Loucy (cell line): ENCODE measurements at regions not wholly inside any gene's neighbourhood (a gene's known extent, or its start where the extent isn't known, plus 50 kb on each side); places are given as distances from the start of the nearest gene placed in this dataset.

Experiments used
- H2AFZ ChIP-seq: fragments of 200-600 bp; sonication (generic); 2 replicates; pipeline ENCODE4 v1.6.0; 2016; ENCODE audit warnings: antibody characterized with exemption, mild to moderate bottlenecking, low read length, moderate library complexity
- H3F3A ChIP-seq: fragments of 200-600 bp; 2 replicates; pipeline ENCODE4 v1.6.0; 2016; ENCODE audit warnings: antibody characterized with exemption, low read depth, mild to moderate bottlenecking
- H3K27me3 ChIP-seq: fragments of 200-600 bp; sonication (generic); 2 replicates; pipeline ENCODE4 v1.6.1; 2014; ENCODE audit warnings: low read length, mild to moderate bottlenecking; ENCODE audit not compliant: insufficient read depth, poor library complexity, severe bottlenecking
- H3K36me3 ChIP-seq: fragments of 200-600 bp; sonication (generic); 2 replicates; pipeline ENCODE4 v1.6.1; 2016; ENCODE audit warnings: low read length; ENCODE audit not compliant: insufficient read depth
- H3K4me1 ChIP-seq: fragments of 200-600 bp; sonication (generic); 2 replicates; pipeline ENCODE4 v1.5.1; 2014; ENCODE audit warnings: low read length, mild to moderate bottlenecking; ENCODE audit not compliant: insufficient read depth, poor library complexity, severe bottlenecking
- H3K4me2 ChIP-seq: fragments of 200-600 bp; sonication (generic); 2 replicates; pipeline ENCODE4 v1.6.0; 2014; ENCODE audit warnings: antibody characterized with exemption, low read length, low read depth, mild to moderate bottlenecking; ENCODE audit not compliant: poor library complexity, severe bottlenecking
- H3K4me3 ChIP-seq: fragments of 200-600 bp; sonication (generic); 2 replicates; pipeline ENCODE4 v1.5.1; 2014; ENCODE audit warnings: low read length, mild to moderate bottlenecking, mixed read lengths; ENCODE audit not compliant: poor library complexity, severe bottlenecking
- H3K79me2 ChIP-seq: fragments of 200-600 bp; sonication (generic); 2 replicates; pipeline ENCODE4 v1.6.1; 2014; ENCODE audit warnings: low read length; ENCODE audit not compliant: insufficient read depth
- H3K9ac ChIP-seq: fragments of 200-600 bp; sonication (generic); 2 replicates; pipeline ENCODE4 v1.6.0; 2014; ENCODE audit warnings: mild to moderate bottlenecking, low read depth, low read length, moderate library complexity; ENCODE audit not compliant: poor library complexity, severe bottlenecking
- H3K9me2 ChIP-seq: fragments of 200-600 bp; sonication (generic); replicated peaks from 2 replicates; pipeline ENCODE4 v1.6.1; 2016; ENCODE audit warnings: low read depth, low read length, mixed read lengths
- H3K9me3 ChIP-seq: fragments of 200-600 bp; sonication (generic); 2 replicates; pipeline ENCODE4 v1.6.1; 2014; ENCODE audit warnings: mild to moderate bottlenecking, antibody characterized with exemption, low read length, low read depth; ENCODE audit not compliant: insufficient read depth
- H4K20me1 ChIP-seq: fragments of 200-600 bp; sonication (generic); 2 replicates; pipeline ENCODE4 v1.6.0; 2014; ENCODE audit warnings: antibody characterized with exemption, low read length, mild to moderate bottlenecking; ENCODE audit not compliant: insufficient read depth, poor library complexity, severe bottlenecking
- EZH2phosphoT487 ChIP-seq: fragments of 200-600 bp; IDR thresholded peaks from 2 replicates; pipeline ENCODE4 v1.6.1; 2018; ENCODE audit warnings: antibody characterized with exemption, mild to moderate bottlenecking, moderate library complexity, borderline replicate concordance
- TF ChIP-seq, protein P1 (sequence below): fragments of 200-600 bp; sonication (generic); conservative IDR thresholded peaks from 2 replicates; pipeline ENCODE4 v1.5.1; 2014; ENCODE audit warnings: mild to moderate bottlenecking, antibody characterized with exemption, low read length

DNA sequence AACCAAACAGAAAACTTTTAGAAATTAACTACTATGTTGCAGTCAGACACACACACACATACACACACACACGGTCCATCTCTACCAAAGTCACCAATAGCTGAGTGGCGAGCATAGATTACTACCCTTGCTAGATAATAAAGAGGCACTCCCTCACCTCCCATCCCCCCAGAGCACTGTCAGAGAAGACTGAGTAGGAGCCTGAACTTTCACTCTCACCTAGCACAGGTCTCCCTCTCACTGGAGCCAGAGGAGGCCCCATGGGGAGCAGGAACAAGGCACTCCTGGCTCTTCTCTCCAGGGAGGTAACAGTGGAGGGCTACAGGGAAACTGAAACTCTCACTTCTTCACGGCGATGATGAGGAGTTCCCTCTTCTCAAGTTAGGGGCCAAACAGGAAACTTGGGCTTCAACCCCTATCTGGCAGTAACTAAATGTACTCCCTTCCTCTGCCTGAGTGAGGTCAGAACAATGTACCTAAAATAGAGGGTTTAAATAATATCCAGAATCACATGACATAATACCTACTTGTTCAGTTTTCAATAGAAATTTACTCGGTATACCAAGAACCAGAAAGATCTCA lies 975.3 kb upstream of the GBE1 start:
- no peaks in the 10 kb centered on the region for H3K79me2 ChIP-seq
- H2AFZ ChIP-seq = no peak overlapping the region
- no peaks in the 10 kb centered on the region for H3F3A ChIP-seq
- no peak overlapping the region for H3K9ac ChIP-seq
- TF ChIP-seq EZH2phosphoT487 = no peak
- TF ChIP-seq, protein P1, sequence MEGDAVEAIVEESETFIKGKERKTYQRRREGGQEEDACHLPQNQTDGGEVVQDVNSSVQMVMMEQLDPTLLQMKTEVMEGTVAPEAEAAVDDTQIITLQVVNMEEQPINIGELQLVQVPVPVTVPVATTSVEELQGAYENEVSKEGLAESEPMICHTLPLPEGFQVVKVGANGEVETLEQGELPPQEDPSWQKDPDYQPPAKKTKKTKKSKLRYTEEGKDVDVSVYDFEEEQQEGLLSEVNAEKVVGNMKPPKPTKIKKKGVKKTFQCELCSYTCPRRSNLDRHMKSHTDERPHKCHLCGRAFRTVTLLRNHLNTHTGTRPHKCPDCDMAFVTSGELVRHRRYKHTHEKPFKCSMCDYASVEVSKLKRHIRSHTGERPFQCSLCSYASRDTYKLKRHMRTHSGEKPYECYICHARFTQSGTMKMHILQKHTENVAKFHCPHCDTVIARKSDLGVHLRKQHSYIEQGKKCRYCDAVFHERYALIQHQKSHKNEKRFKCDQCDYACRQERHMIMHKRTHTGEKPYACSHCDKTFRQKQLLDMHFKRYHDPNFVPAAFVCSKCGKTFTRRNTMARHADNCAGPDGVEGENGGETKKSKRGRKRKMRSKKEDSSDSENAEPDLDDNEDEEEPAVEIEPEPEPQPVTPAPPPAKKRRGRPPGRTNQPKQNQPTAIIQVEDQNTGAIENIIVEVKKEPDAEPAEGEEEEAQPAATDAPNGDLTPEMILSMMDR = no peak
- H3K27me3 ChIP-seq = no peaks in the 10 kb centered on the region
- no peak overlapping the region for H3K4me3 ChIP-seq
- no peaks in the 10 kb centered on the region for H4K20me1 ChIP-seq
- H3K4me1 ChIP-seq = no peaks in the 10 kb centered on the region
- no peak overlapping the region for H3K4me2 ChIP-seq
- no peaks in the 10 kb centered on the region for H3K9me2 ChIP-seq
- no peaks in the 10 kb centered on the region for H3K9me3 ChIP-seq
- H3K36me3 ChIP-seq = no peaks in the 10 kb centered on the region

DNA sequence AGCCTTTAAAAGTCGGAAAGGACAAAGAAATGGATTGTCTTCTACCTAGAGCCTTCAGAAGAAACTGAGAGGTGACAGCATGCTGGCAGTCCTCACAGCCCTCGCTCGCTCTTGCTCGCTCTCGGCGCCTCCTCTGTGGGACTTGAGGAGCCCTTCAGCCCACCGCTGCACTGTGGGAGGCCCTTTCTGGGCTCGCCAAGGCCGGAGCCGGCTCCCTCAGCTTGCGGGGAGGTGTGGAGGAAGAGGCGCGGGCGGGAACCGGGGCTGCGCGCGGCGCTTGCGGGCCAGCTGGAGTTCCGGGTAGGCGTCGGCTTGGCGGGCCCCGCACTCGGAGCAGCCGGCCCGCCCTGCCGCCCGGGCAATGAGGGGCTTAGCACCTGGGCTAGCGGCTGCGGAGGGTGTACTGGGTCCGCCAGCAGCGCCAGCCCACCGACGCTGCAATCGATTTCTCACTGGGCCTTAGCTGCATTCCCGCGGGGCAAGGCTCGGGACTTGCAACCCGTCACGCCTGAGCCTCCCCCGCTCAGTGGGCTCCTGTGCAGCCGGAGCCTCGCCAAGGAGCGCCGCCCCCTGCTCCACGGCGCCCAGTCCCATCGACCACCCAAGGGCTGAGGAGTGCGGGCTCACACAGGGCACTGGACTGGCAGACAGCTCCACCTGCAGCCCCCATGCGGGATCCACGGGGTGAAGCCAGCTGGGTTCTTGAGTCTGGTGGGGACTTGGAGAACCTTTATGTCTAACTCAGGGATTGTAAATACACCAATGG lies 953.8 kb upstream of the GBE1 start:
- TF ChIP-seq, protein P1 = no peak
- no peak for TF ChIP-seq EZH2phosphoT487
- Histone ChIP-seq H4K20me1 (no peaks in the 10 kb centered on the region), H2AFZ (no peak overlapping the region)

DNA sequence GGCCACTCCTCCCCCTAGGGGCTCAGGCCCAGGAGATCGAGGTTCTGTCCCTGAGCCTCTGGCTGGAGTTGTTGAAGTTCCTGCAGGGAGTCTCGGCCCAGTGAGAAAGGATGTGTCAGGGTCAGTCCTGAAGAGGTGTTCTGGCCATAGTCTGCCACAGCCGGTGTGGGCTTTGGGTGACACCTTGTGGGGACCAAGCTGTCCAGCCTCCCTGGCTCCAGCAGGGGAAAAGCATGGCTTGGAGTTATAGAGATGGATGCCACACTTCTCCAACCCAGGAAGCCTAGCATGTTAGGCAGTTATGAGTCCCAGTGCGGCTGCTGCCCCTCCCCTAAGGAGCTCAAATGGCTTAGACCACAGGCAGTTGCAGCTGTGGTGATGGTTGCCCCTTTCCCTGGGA lies 945.6 kb upstream of the GBE1 start:
- Histone ChIP-seq H3F3A (no peaks in the 10 kb centered on the region), H3K4me3 (no peak overlapping the region), H3K36me3 (no peaks in the 10 kb centered on the region), H3K27me3 (no peaks in the 10 kb centered on the region), H3K9me3 (no peaks in the 10 kb centered on the region), H3K79me2 (no peaks in the 10 kb centered on the region), H3K9ac (no peak overlapping the region), H4K20me1 (no peaks in the 10 kb centered on the region), H3K9me2 (no peaks in the 10 kb centered on the region), H3K4me2 (no peak overlapping the region), H3K4me1 (no peaks in the 10 kb centered on the region), H2AFZ (no peak overlapping the region)
- TF ChIP-seq EZH2phosphoT487 = no peak
- TF ChIP-seq, protein P1 = no peak

More for the DNA sequence above, 953.8 kb upstream of the GBE1 start:
- H3K79me2 ChIP-seq = no peaks in the 10 kb centered on the region
- H3K9ac ChIP-seq = no peak overlapping the region
- no peak overlapping the region for H3K4me2 ChIP-seq
- no peaks in the 10 kb centered on the region for H3K4me1 ChIP-seq
- H3F3A ChIP-seq = no peaks in the 10 kb centered on the region
- H3K27me3 ChIP-seq = no peaks in the 10 kb centered on the region
- no peak overlapping the region for H3K4me3 ChIP-seq
- H3K9me3 ChIP-seq = no peaks in the 10 kb centered on the region
- H3K36me3 ChIP-seq = no peaks in the 10 kb centered on the region
- no peaks in the 10 kb centered on the region for H3K9me2 ChIP-seq
